ENCODE measurements at regions not wholly inside any gene's neighbourhood (a gene's known extent, or its start where the extent isn't known, plus 50 kb on each side); places are given as distances from the start of the nearest gene placed in this dataset.

DNA sequence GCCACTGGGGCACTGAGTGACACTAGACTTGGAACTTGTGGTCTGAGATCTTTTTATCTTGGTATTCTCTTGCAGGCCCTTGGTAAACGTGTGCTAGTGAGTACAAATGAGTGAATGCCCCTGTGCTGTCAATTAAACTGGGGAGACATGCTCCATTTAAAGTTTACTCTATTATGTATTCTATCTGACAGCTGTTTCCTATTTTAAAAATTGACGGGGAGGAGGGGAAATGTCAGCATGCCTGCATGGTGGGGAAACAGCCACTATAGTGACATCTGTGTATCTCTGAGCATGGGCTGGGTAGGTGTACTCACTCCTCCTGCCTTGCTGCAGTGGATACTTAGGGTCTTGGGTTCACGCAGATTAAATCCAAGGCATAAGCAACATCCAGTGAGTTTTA lies 59.0 kb upstream of the IKBKE start:
- no peak for DNase-seq

DNA sequence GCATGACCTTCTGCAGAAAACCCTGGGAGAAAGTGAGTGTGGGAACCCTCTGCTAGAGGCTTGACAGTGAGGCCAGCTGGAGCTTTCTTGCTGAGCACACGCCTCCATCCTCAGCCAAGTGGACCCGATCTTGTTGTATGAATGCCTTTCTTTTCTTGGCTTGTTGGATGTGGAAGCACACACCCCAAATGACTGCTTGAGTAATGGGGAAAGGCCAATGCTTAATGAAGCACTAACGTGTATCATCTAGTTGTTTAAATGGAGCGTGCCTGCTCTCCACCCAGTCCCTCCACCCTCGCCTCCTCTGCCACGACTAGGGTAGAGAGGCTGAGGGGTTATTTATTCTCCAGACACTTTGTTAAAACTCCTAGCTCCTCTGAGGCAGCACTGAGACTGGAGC lies 54.3 kb upstream of the IKBKE start:
- no peak for DNase-seq

DNA sequence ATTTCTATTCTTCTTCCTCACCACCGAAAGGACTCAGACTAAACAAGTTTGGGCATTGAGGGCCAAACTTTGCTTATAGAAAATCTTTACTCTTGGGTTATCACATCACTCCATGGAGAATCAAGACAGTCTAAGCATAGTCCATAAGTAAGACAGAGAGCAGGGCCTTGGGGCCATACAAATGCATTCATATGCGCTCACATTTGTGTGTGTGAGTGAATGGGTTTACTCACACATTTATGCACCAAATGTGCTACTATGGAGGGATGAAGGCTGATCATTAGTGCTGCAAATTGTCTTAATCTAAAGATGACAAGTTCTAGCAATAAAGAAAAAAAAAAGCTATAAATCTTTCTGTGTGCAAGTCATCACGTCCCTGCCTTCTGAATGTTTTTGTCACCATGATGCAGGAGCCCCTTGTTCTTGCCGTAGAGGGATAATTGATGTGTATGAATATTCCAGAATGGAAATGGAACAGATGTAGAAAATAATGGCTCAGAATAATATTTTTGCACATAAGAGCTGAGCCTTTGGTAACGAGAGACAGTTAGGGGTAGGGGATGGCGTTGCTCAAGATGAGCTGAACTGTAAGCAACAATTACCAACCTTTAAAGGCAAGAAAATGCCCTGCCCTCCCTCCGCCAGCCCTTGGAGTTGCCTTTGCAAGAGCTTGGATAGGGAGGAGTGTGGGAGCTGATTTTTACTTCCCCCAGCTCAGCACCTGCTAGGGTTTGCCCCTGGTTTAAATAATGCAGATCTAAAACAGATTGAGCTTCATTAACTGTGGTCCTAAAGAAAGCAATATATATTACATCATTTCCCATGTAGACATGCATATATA lies 52.3 kb upstream of the IKBKE start:
- no peak for DNase-seq

DNA sequence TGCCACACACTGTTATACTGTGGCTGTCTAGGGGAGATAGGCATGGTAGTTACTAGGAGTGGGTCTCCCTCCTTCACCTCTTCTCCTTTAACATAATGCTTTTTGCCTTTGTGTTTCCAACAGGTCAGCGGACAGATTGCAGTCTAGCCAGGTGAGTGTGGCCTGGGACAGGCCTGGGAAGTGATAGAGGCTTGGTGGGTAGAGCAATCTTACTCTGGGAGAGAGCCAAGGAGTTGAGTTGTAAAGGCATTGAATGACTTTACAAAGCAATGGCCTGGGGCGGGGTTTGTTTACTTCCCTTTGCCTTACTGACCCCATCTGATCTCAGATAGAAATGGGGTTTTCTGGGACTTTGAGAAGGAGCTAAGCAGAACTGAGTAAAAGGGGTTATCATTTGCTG lies 51.0 kb upstream of the IKBKE start:
- no peak for DNase-seq

DNA sequence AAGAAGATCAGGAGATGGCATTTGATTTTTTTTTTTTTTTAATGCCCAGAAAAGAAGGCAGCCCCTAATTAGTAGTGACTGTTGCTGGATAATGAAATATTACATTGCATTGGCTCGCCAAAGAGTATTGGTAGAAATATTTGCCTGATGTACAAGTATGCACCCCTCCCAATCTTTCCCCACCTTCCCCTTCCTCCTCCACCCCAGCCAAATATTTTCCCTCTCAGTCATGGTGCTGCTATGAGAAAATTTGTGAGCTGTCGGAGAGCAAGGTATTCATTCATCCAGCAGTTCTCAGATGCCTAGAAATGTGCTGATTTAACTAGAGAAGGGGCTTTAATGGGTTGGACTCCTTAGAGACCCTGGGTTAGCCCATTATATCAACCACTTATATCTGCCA lies 50.5 kb upstream of the IKBKE start:
- no peak for DNase-seq

DNA sequence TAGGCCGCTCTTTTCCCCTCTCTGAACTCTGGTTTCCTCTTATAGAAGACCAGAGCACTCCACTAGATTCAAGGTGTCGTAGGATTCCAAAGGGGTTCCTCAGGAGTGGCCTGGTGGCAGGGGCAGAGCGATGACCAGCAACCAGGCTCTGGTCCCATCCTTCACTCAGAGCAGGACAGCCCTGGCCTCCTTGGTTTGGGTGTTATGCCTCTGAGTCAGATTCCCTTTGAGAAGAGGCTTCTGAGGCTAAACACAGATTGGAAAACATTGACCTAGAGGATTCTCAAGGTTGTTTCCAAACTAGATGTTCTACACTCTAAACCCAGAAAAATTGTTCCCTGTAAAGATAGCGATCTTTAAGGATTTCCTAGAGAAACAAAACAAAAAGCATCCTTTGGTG lies 49.8 kb upstream of the IKBKE start:
- no peak for DNase-seq

All from inflammatory macrophage (primary cell).